IMR-90 (cell line): ENCODE measurements at regions not wholly inside any gene's neighbourhood (a gene's known extent, or its start where the extent isn't known, plus 50 kb on each side); places are given as distances from the start of the nearest gene placed in this dataset.

Experiments used
- ATAC-seq: fragments of 200-7000 bp; cut with Tn5 transposase; 2 replicates; pipeline ENCODE4 v1.9.1; 2020; ENCODE audit warnings: low read depth, mild to moderate bottlenecking, moderate library complexity
- BruUV-seq: library from RNA; stranded (reverse); fragments of 400-500 nt; replicated peaks from 2 replicates; lab custom pipeline; 2021; lab: Mats Ljungman, UMichigan
- CTCF ChIA-PET: fragments of 300-600 bp; formaldehyde crosslinking; extraction: SDS; loops from one replicate; lab custom pipeline; 2021; ENCODE audit warnings: antibody characterized with exemption; lab: Yijun Ruan, JAX
- POLR2A ChIA-PET: fragments of 300-600 bp; sonication (Branson Sonifier 250); formaldehyde crosslinking; loops from one replicate; lab custom pipeline; 2022; ENCODE audit warnings: antibody characterized with exemption; ENCODE audit not compliant: unreplicated experiment; lab: Charles Lee
- DNase-seq: peaks from one replicate; pipeline ENCODE4 v3.0.0; 2013
- H2AFZ ChIP-seq: replicated peaks from 2 replicates; pipeline ENCODE3; 2013; ENCODE audit warnings: low read length, mild to moderate bottlenecking; ENCODE audit not compliant: poor library complexity
- H2AK5ac ChIP-seq: 2 replicates; pipeline ENCODE4 v1.6.1; 2013; ENCODE audit warnings: low read depth, low read length, inconsistent platforms
- H2AK9ac ChIP-seq: replicated peaks from 2 replicates; pipeline ENCODE3; 2013; ENCODE audit warnings: mild to moderate bottlenecking, low read depth, low read length, moderate library complexity; ENCODE audit not compliant: poor library complexity
- H2BK120ac ChIP-seq: 2 replicates; pipeline ENCODE4 v1.6.1; 2013; ENCODE audit warnings: low read depth, low read length, inconsistent platforms
- H2BK15ac ChIP-seq: 3 replicates; pipeline ENCODE4 v1.6.1; 2013; ENCODE audit warnings: low read depth, low read length, inconsistent platforms
- H2BK20ac ChIP-seq: 2 replicates; pipeline ENCODE4 v1.6.1; 2013; ENCODE audit warnings: low read depth, mild to moderate bottlenecking, inconsistent platforms, low read length, moderate library complexity
- H2BK5ac ChIP-seq: 2 replicates; pipeline ENCODE4 v1.6.1; 2013; ENCODE audit warnings: mild to moderate bottlenecking, low read depth, low read length, inconsistent platforms; ENCODE audit not compliant: poor library complexity, severe bottlenecking
- H3K14ac ChIP-seq: replicated peaks from 2 replicates; pipeline ENCODE4 v1.6.1; 2013; ENCODE audit warnings: low read depth, low read length, inconsistent platforms
- H3K18ac ChIP-seq: 2 replicates; pipeline ENCODE4 v1.6.1; 2013; ENCODE audit warnings: low read depth, low read length, control low read depth
- H3K23ac ChIP-seq: 2 replicates; pipeline ENCODE4 v1.6.1; 2013; ENCODE audit warnings: low read depth, low read length, inconsistent platforms
- H3K27ac ChIP-seq: 2 replicates; pipeline ENCODE4 v1.5.1; 2013; ENCODE audit warnings: mild to moderate bottlenecking, control low read depth, low read length; ENCODE audit not compliant: insufficient read depth
- H3K27me3 ChIP-seq: 2 replicates; pipeline ENCODE4 v1.6.1; 2013; ENCODE audit warnings: low read length; ENCODE audit not compliant: control insufficient read depth, insufficient read depth
- H3K36me3 ChIP-seq: 2 replicates; pipeline ENCODE4 v1.6.1; 2013; ENCODE audit warnings: low read length, mixed read lengths; ENCODE audit not compliant: control insufficient read depth, insufficient read depth
- H3K4ac ChIP-seq: 2 replicates; pipeline ENCODE4 v1.6.1; 2013; ENCODE audit warnings: low read depth, low read length, inconsistent platforms
- H3K4me1 ChIP-seq: 2 replicates; pipeline ENCODE4 v1.6.1; 2013; ENCODE audit warnings: low read length, mixed read lengths; ENCODE audit not compliant: control insufficient read depth, insufficient read depth
- H3K4me2 ChIP-seq: 2 replicates; pipeline ENCODE4 v1.6.1; 2013; ENCODE audit warnings: low read depth, mild to moderate bottlenecking, control low read depth, low read length, moderate library complexity
- H3K4me3 ChIP-seq: 2 replicates; pipeline ENCODE4 v1.5.1; 2013; ENCODE audit warnings: low read depth, mild to moderate bottlenecking, control low read depth, low read length, moderate library complexity; ENCODE audit not compliant: insufficient read depth
- H3K56ac ChIP-seq: 2 replicates; pipeline ENCODE4 v1.6.1; 2013; ENCODE audit warnings: low read length, inconsistent platforms; ENCODE audit not compliant: insufficient read depth; ENCODE audit errors: extremely low read depth
- H3K79me1 ChIP-seq, 2 experiments: 2 replicates each; pipeline ENCODE4 v1.6.1; 2013; ENCODE audit warnings: low read length in 2 of 2, inconsistent platforms in 1 of 2, low read depth in 1 of 2
- H3K9ac ChIP-seq: 2 replicates; pipeline ENCODE4 v1.6.1; 2013; ENCODE audit warnings: low read depth, low read length, control low read depth
- H3K9me1 ChIP-seq: 2 replicates; pipeline ENCODE4 v1.6.1; 2013; ENCODE audit warnings: low read length, inconsistent platforms; ENCODE audit not compliant: insufficient read depth
- H3K9me3 ChIP-seq: 2 replicates; pipeline ENCODE4 v1.6.1; 2013; ENCODE audit warnings: low read length; ENCODE audit not compliant: control insufficient read depth, insufficient read depth
- H4K20me1 ChIP-seq: 2 replicates; pipeline ENCODE4 v1.6.1; 2013; ENCODE audit warnings: low read length, inconsistent platforms; ENCODE audit not compliant: insufficient read depth
- H4K5ac ChIP-seq: 2 replicates; pipeline ENCODE4 v1.6.1; 2013; ENCODE audit warnings: mild to moderate bottlenecking, low read depth, low read length, control low read depth
- H4K8ac ChIP-seq, 2 experiments: 2 replicates each; pipeline ENCODE4 v1.6.1; 2013; ENCODE audit warnings: low read depth in 2 of 2, low read length in 2 of 2, control low read depth in 1 of 2, inconsistent platforms in 1 of 2
- H4K91ac ChIP-seq: 2 replicates; pipeline ENCODE4 v1.6.1; 2013; ENCODE audit warnings: low read depth, low read length, inconsistent platforms; ENCODE audit not compliant: insufficient read depth
- BHLHE40 ChIP-seq: fragments of 150-350 bp; IDR thresholded peaks from 2 replicates; pipeline ENCODE4 v1.6.1; 2016; ENCODE audit warnings: mild to moderate bottlenecking, low read depth, low read length
- CEBPB ChIP-seq: IDR thresholded peaks from 2 replicates; pipeline ENCODE4 v1.6.1; 2012; ENCODE audit warnings: low read depth, low read length, improper control_type of control experiment
- FOS ChIP-seq: fragments of 150-350 bp; IDR thresholded peaks from 2 replicates; pipeline ENCODE4 v1.6.1; 2016; ENCODE audit warnings: low read depth, low read length
- MAFK ChIP-seq: IDR thresholded peaks from 2 replicates; pipeline ENCODE4 v1.6.1; 2012; ENCODE audit warnings: low read depth, low read length, improper control_type of control experiment
- MAZ ChIP-seq: IDR thresholded peaks from 2 replicates; pipeline ENCODE4 v1.6.1; 2012; ENCODE audit warnings: low read depth, mild to moderate bottlenecking, low read length, improper control_type of control experiment, moderate library complexity, borderline replicate concordance
- MXI1 ChIP-seq: IDR thresholded peaks from 2 replicates; pipeline ENCODE4 v1.6.1; 2012; ENCODE audit warnings: low read depth, mild to moderate bottlenecking, low read length, moderate library complexity, borderline replicate concordance
- RAD21 ChIP-seq: IDR thresholded peaks from 2 replicates; pipeline ENCODE4 v1.6.1; 2012; ENCODE audit warnings: low read length, improper control_type of control experiment
- RFX5 ChIP-seq: IDR thresholded peaks from 2 replicates; pipeline ENCODE4 v1.8.0; 2012; ENCODE audit warnings: low read depth, mild to moderate bottlenecking, low read length, moderate library complexity
- SMC3 ChIP-seq: fragments of 150-350 bp; IDR thresholded peaks from 2 replicates; pipeline ENCODE4 v1.6.1; 2016; ENCODE audit warnings: low read depth, mild to moderate bottlenecking, antibody characterized with exemption, low read length, moderate library complexity
- WGBS, 2 experiments: methylation state at CpG; one replicate each; pipeline versions ENCODE4 v1.1.5 to v1.1.7; 2013; ENCODE audit warnings: missing lambda C conversion rate in 2 of 2; ENCODE audit not compliant: insufficient read length in 1 of 2; ENCODE audit errors: extremely low coverage in 2 of 2; 5-methylcytosine and 5-hydroxymethylcytosine counted together
- dilution Hi-C: fragments of 300-500 bp; cut with HindIII; formaldehyde crosslinking; loops from one replicate; pipeline ENCODE4 v1.14.3; 2018; ENCODE audit warnings: low sequenced_read_pairs; ENCODE audit not compliant: unreplicated experiment
- in situ Hi-C: fragments of 300-500 bp; cut with MboI; formaldehyde crosslinking; loops from 3 replicates; pipeline ENCODE4 v1.14.3; 2019; ENCODE audit warnings: low sequenced_read_pairs, inconsistent platforms, mixed read lengths
- intact Hi-C: fragments of 100-400 bp; cut with micrococcal nuclease; formaldehyde crosslinking; loops from 2 replicates; pipeline ENCODE4 v1.10.0; 2022
- TF ChIP-seq, protein P1 (sequence below): fragments of 150-350 bp; IDR thresholded peaks from 2 replicates; pipeline ENCODE4 v1.6.1; 2017; ENCODE audit warnings: mild to moderate bottlenecking, antibody characterized with exemption, low read length, low read depth
- TF ChIP-seq, protein P2 (sequence below): conservative IDR thresholded peaks from 2 replicates; pipeline ENCODE4 v1.5.1; 2012; ENCODE audit warnings: mild to moderate bottlenecking, low read depth, low read length, improper control_type of control experiment

DNA sequence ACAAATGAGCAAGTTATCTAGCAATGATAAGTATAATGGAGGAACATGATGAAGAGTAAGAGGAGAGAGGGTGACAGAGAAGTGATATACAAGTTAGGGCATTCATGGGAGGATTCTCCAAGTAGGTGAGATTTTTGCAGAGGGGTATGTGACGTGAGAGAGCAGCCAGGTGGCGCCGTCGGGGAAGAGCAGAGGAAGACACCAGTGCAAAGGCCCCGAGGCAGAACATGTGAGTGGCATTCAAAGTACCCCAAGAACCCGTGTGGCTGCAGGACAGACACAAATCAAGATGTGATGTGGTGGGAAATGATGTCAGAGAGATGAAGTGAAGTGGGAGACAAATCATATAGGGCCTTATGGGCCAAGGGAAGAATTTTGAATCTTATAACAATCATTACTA is 81.8 kb upstream of the GRM7 start:
- ChIA-PET POLR2A (no interaction called here), CTCF (no interaction called here)
- Histone ChIP-seq H4K8ac (no peak overlapping the region), H3K27me3 (no peaks in the 10 kb centered on the region), H3K23ac (no peak overlapping the region), H3K9me3 (peaks cover 8% of the 10 kb centered on the region; the same call in 1 of the 2 replicates), H4K91ac (no peak overlapping the region), H2BK5ac (no peak overlapping the region), H3K9me1 (no peaks in the 10 kb centered on the region), H2BK20ac (no peak overlapping the region), H3K56ac (no peak overlapping the region), H2BK15ac (no peak overlapping the region), H2AFZ (no peak overlapping the region), H3K79me1 (no peaks in the 10 kb centered on the region), H2AK5ac (no peak overlapping the region), H3K4ac (no peak overlapping the region), H3K9ac (no peak overlapping the region), H3K4me1 (no peaks in the 10 kb centered on the region), H4K20me1 (no peaks in the 10 kb centered on the region), H3K18ac (no peak overlapping the region), H3K4me2 (no peak overlapping the region), H3K36me3 (no peaks in the 10 kb centered on the region), H3K14ac (no peak overlapping the region), H4K5ac (no peak overlapping the region), H2AK9ac (no peak overlapping the region), H2BK120ac (no peak overlapping the region), H3K27ac (no peak overlapping the region), H3K4me3 (no peak overlapping the region)
- in situ Hi-C loops, result no loop called here
- 48% methylated on average over 5 of the region's 6 CpGs; no CpG with 5 or more reads in 1 of the 2 experiments for WGBS, 2 experiments
- no peak for DNase-seq
- intact Hi-C loops, result no loop called here
- ATAC-seq, result no peak
- dilution Hi-C loops, result no loop called here
- TF ChIP-seq FOS, result no peak
- TF ChIP-seq, protein P1, sequence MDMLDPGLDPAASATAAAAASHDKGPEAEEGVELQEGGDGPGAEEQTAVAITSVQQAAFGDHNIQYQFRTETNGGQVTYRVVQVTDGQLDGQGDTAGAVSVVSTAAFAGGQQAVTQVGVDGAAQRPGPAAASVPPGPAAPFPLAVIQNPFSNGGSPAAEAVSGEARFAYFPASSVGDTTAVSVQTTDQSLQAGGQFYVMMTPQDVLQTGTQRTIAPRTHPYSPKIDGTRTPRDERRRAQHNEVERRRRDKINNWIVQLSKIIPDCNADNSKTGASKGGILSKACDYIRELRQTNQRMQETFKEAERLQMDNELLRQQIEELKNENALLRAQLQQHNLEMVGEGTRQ, result no peak
- TF ChIP-seq RAD21, result no peak
- TF ChIP-seq CEBPB, result no peak
- TF ChIP-seq RFX5, result no peak
- TF ChIP-seq MAFK, result no peak
- TF ChIP-seq SMC3, result no peak
- TF ChIP-seq MAZ, result no peak
- TF ChIP-seq MXI1, result no peak
- no peak for TF ChIP-seq BHLHE40
- TF ChIP-seq, protein P2, sequence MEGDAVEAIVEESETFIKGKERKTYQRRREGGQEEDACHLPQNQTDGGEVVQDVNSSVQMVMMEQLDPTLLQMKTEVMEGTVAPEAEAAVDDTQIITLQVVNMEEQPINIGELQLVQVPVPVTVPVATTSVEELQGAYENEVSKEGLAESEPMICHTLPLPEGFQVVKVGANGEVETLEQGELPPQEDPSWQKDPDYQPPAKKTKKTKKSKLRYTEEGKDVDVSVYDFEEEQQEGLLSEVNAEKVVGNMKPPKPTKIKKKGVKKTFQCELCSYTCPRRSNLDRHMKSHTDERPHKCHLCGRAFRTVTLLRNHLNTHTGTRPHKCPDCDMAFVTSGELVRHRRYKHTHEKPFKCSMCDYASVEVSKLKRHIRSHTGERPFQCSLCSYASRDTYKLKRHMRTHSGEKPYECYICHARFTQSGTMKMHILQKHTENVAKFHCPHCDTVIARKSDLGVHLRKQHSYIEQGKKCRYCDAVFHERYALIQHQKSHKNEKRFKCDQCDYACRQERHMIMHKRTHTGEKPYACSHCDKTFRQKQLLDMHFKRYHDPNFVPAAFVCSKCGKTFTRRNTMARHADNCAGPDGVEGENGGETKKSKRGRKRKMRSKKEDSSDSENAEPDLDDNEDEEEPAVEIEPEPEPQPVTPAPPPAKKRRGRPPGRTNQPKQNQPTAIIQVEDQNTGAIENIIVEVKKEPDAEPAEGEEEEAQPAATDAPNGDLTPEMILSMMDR, result no peak
- no TSS peak for BruUV-seq
